K562 (cell line): ENCODE measurements at regions not wholly inside any gene's neighbourhood (a gene's known extent, or its start where the extent isn't known, plus 50 kb on each side); places are given as distances from the start of the nearest gene placed in this dataset.

Experiments used
- LCOR ChIP-seq: sonication (generic); formaldehyde crosslinking; IDR thresholded peaks from 2 replicates; pipeline ENCODE4 v1.8.0; 2022; ENCODE audit warnings: mild to moderate bottlenecking, missing genetic modification reagents
- PHF21A ChIP-seq: fragments of 450-650 bp; IDR thresholded peaks from 2 replicates; pipeline ENCODE4 v1.6.1; 2017; ENCODE audit warnings: low read depth, borderline replicate concordance
- RNF219 ChIP-seq: fragments of 250-450 bp; sonication (Bioruptor Pico); IDR thresholded peaks from 2 replicates; pipeline ENCODE4 v1.5.0; 2022; ENCODE audit warnings: mild to moderate bottlenecking
- TAL1 ChIP-seq: fragments of 450-650 bp; IDR thresholded peaks from 2 replicates; pipeline ENCODE4 v1.6.1; 2016; ENCODE audit warnings: mild to moderate bottlenecking
- TRIM25 ChIP-seq: fragments of 450-650 bp; IDR thresholded peaks from 2 replicates; pipeline ENCODE4 v1.7.0; 2016; ENCODE audit warnings: borderline replicate concordance
- ZFP36 ChIP-seq: fragments of 150-350 bp; IDR thresholded peaks from 2 replicates; pipeline ENCODE4 v1.6.1; 2018; ENCODE audit warnings: low read length, low read depth; ENCODE audit not compliant: partially characterized antibody
- ZNF133 ChIP-seq: fragments of 250-450 bp; sonication (Bioruptor Pico); IDR thresholded peaks from 2 replicates; pipeline ENCODE4 v1.4.0; 2020; ENCODE audit warnings: mild to moderate bottlenecking
- ZNF444 ChIP-seq: fragments of 250-450 bp; sonication (Bioruptor Pico); IDR thresholded peaks from 2 replicates; pipeline ENCODE4 v1.4.0; 2020; ENCODE audit warnings: mild to moderate bottlenecking, moderate library complexity

GRCh38 chr17:83180264-83180995, 101.0 kb downstream of the METRNL start (continued):
- TF ChIP-seq PHF21A (no peak), TRIM25 (no peak), ZFP36 (no peak), ZNF444 (CRISPR knock-in tag) (no peak), LCOR (CRISPR knock-in tag) (no peak), ZNF133 (CRISPR knock-in tag) (no peak), TAL1 (no peak), RNF219 (CRISPR knock-in tag) (no peak)
